WTC11 (cell line): ENCODE measurements at regions not wholly inside any gene's neighbourhood (a gene's known extent, or its start where the extent isn't known, plus 50 kb on each side); places are given as distances from the start of the nearest gene placed in this dataset.

Experiments used
- ETV6 ChIP-seq: sonication (generic); formaldehyde crosslinking; IDR thresholded peaks from 2 replicates; pipeline ENCODE4 v1.8.1; 2022; ENCODE audit warnings: mild to moderate bottlenecking, missing genetic modification reagents
- GABPB1 ChIP-seq: sonication (generic); formaldehyde crosslinking; IDR thresholded peaks from 2 replicates; pipeline ENCODE4 v1.8.1; 2023; ENCODE audit warnings: mild to moderate bottlenecking, missing genetic modification reagents
- KAT7 ChIP-seq: sonication (generic); formaldehyde crosslinking; IDR thresholded peaks from 2 replicates; pipeline ENCODE4 v1.8.1; 2023; ENCODE audit warnings: missing genetic modification reagents, mild to moderate bottlenecking, borderline replicate concordance
- ZNF263 ChIP-seq: sonication (generic); formaldehyde crosslinking; IDR thresholded peaks from 2 replicates; pipeline ENCODE4 v1.8.1; 2022; ENCODE audit warnings: low read depth, mild to moderate bottlenecking, moderate library complexity, missing genetic modification reagents
- ZNF532 ChIP-seq: fragments of 250-450 bp; sonication (Bioruptor Pico); IDR thresholded peaks from 2 replicates; pipeline ENCODE4 v1.9.0; 2021; ENCODE audit warnings: mild to moderate bottlenecking, borderline replicate concordance
- TF ChIP-seq, protein P1 (sequence below): fragments of 200-600 bp; IDR thresholded peaks from 2 replicates; pipeline ENCODE4 v1.8.0; 2022; ENCODE audit warnings: antibody characterized with exemption

DNA sequence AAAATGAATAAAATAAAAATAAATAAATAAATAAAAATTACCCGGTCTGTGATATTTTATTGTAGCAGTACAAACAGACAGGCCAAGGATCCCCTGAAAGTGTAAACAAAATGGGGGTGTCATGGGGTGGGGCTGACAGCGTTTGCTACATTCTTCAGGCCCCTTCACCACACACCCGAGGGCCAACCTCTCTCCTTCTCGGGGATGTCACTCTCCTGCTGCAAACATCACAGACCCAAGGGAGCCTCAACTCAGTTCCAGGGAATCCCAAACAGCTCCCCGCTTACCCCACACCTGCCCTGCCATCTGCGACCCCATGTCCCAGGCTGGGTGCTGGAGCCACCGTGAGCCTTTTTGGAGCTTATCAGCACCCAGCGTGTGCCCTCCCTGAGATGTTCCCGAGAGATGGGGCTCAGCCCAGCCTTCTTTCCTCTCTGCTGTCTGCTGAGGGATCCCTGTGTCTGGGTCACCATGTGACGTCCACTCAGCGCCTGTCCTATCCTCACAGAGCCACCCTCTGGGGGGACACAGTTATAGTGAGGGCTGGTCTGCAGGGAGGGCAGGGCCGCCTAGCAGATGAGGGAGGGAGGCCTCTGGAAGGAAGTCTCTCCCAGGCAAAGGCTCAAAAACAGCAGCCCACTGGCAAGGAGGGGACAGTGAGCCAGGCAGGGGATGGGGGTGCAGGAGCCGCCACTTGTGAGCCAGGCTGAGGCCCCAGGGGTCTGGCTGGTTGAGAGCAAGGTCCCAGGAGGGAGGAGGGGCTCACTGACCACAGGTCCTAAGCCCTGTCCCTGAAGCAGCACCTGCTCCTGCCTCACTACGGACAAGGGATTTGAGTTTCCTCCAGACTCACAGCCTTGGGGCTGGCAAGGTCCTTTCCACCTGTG, 1041.6 kb downstream of the BRD1 start:
- TF ChIP-seq GABPB1 (CRISPR knock-in tag) = no peak
- TF ChIP-seq, protein P1, sequence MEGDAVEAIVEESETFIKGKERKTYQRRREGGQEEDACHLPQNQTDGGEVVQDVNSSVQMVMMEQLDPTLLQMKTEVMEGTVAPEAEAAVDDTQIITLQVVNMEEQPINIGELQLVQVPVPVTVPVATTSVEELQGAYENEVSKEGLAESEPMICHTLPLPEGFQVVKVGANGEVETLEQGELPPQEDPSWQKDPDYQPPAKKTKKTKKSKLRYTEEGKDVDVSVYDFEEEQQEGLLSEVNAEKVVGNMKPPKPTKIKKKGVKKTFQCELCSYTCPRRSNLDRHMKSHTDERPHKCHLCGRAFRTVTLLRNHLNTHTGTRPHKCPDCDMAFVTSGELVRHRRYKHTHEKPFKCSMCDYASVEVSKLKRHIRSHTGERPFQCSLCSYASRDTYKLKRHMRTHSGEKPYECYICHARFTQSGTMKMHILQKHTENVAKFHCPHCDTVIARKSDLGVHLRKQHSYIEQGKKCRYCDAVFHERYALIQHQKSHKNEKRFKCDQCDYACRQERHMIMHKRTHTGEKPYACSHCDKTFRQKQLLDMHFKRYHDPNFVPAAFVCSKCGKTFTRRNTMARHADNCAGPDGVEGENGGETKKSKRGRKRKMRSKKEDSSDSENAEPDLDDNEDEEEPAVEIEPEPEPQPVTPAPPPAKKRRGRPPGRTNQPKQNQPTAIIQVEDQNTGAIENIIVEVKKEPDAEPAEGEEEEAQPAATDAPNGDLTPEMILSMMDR = no peak
- no peak for TF ChIP-seq ZNF263
- no peak for TF ChIP-seq ZNF532
- no peak for TF ChIP-seq ETV6 (CRISPR knock-in tag)
- no peak for TF ChIP-seq KAT7
